IMR-90 (cell line): ENCODE measurements at regions not wholly inside any gene's neighbourhood (a gene's known extent, or its start where the extent isn't known, plus 50 kb on each side); places are given as distances from the start of the nearest gene placed in this dataset.

Experiments used
- ATAC-seq: fragments of 200-7000 bp; cut with Tn5 transposase; 2 replicates; pipeline ENCODE4 v1.9.1; 2020; ENCODE audit warnings: low read depth, mild to moderate bottlenecking, moderate library complexity
- BruUV-seq: library from RNA; stranded (reverse); fragments of 400-500 nt; replicated peaks from 2 replicates; lab custom pipeline; 2021; lab: Mats Ljungman, UMichigan
- CTCF ChIA-PET: fragments of 300-600 bp; formaldehyde crosslinking; extraction: SDS; loops from one replicate; lab custom pipeline; 2021; ENCODE audit warnings: antibody characterized with exemption; lab: Yijun Ruan, JAX
- POLR2A ChIA-PET: fragments of 300-600 bp; sonication (Branson Sonifier 250); formaldehyde crosslinking; loops from one replicate; lab custom pipeline; 2022; ENCODE audit warnings: antibody characterized with exemption; ENCODE audit not compliant: unreplicated experiment; lab: Charles Lee
- DNase-seq: peaks from one replicate; pipeline ENCODE4 v3.0.0; 2013
- H2AFZ ChIP-seq: replicated peaks from 2 replicates; pipeline ENCODE3; 2013; ENCODE audit warnings: low read length, mild to moderate bottlenecking; ENCODE audit not compliant: poor library complexity
- H2AK5ac ChIP-seq: 2 replicates; pipeline ENCODE4 v1.6.1; 2013; ENCODE audit warnings: low read depth, low read length, inconsistent platforms
- H2AK9ac ChIP-seq: replicated peaks from 2 replicates; pipeline ENCODE3; 2013; ENCODE audit warnings: mild to moderate bottlenecking, low read depth, low read length, moderate library complexity; ENCODE audit not compliant: poor library complexity
- H2BK120ac ChIP-seq: 2 replicates; pipeline ENCODE4 v1.6.1; 2013; ENCODE audit warnings: low read depth, low read length, inconsistent platforms
- H2BK15ac ChIP-seq: 3 replicates; pipeline ENCODE4 v1.6.1; 2013; ENCODE audit warnings: low read depth, low read length, inconsistent platforms
- H2BK20ac ChIP-seq: 2 replicates; pipeline ENCODE4 v1.6.1; 2013; ENCODE audit warnings: low read depth, mild to moderate bottlenecking, inconsistent platforms, low read length, moderate library complexity
- H2BK5ac ChIP-seq: 2 replicates; pipeline ENCODE4 v1.6.1; 2013; ENCODE audit warnings: mild to moderate bottlenecking, low read depth, low read length, inconsistent platforms; ENCODE audit not compliant: poor library complexity, severe bottlenecking
- H3K14ac ChIP-seq: replicated peaks from 2 replicates; pipeline ENCODE4 v1.6.1; 2013; ENCODE audit warnings: low read depth, low read length, inconsistent platforms
- H3K18ac ChIP-seq: 2 replicates; pipeline ENCODE4 v1.6.1; 2013; ENCODE audit warnings: low read depth, low read length, control low read depth
- H3K23ac ChIP-seq: 2 replicates; pipeline ENCODE4 v1.6.1; 2013; ENCODE audit warnings: low read depth, low read length, inconsistent platforms
- H3K27ac ChIP-seq: 2 replicates; pipeline ENCODE4 v1.5.1; 2013; ENCODE audit warnings: mild to moderate bottlenecking, control low read depth, low read length; ENCODE audit not compliant: insufficient read depth
- H3K27me3 ChIP-seq: 2 replicates; pipeline ENCODE4 v1.6.1; 2013; ENCODE audit warnings: low read length; ENCODE audit not compliant: control insufficient read depth, insufficient read depth
- H3K36me3 ChIP-seq: 2 replicates; pipeline ENCODE4 v1.6.1; 2013; ENCODE audit warnings: low read length, mixed read lengths; ENCODE audit not compliant: control insufficient read depth, insufficient read depth
- H3K4ac ChIP-seq: 2 replicates; pipeline ENCODE4 v1.6.1; 2013; ENCODE audit warnings: low read depth, low read length, inconsistent platforms
- H3K4me1 ChIP-seq: 2 replicates; pipeline ENCODE4 v1.6.1; 2013; ENCODE audit warnings: low read length, mixed read lengths; ENCODE audit not compliant: control insufficient read depth, insufficient read depth
- H3K4me2 ChIP-seq: 2 replicates; pipeline ENCODE4 v1.6.1; 2013; ENCODE audit warnings: low read depth, mild to moderate bottlenecking, control low read depth, low read length, moderate library complexity
- H3K4me3 ChIP-seq: 2 replicates; pipeline ENCODE4 v1.5.1; 2013; ENCODE audit warnings: low read depth, mild to moderate bottlenecking, control low read depth, low read length, moderate library complexity; ENCODE audit not compliant: insufficient read depth
- H3K56ac ChIP-seq: 2 replicates; pipeline ENCODE4 v1.6.1; 2013; ENCODE audit warnings: low read length, inconsistent platforms; ENCODE audit not compliant: insufficient read depth; ENCODE audit errors: extremely low read depth
- H3K79me1 ChIP-seq, 2 experiments: 2 replicates each; pipeline ENCODE4 v1.6.1; 2013; ENCODE audit warnings: low read length in 2 of 2, inconsistent platforms in 1 of 2, low read depth in 1 of 2
- H3K9ac ChIP-seq: 2 replicates; pipeline ENCODE4 v1.6.1; 2013; ENCODE audit warnings: low read depth, low read length, control low read depth
- H3K9me1 ChIP-seq: 2 replicates; pipeline ENCODE4 v1.6.1; 2013; ENCODE audit warnings: low read length, inconsistent platforms; ENCODE audit not compliant: insufficient read depth
- H3K9me3 ChIP-seq: 2 replicates; pipeline ENCODE4 v1.6.1; 2013; ENCODE audit warnings: low read length; ENCODE audit not compliant: control insufficient read depth, insufficient read depth
- H4K20me1 ChIP-seq: 2 replicates; pipeline ENCODE4 v1.6.1; 2013; ENCODE audit warnings: low read length, inconsistent platforms; ENCODE audit not compliant: insufficient read depth
- H4K5ac ChIP-seq: 2 replicates; pipeline ENCODE4 v1.6.1; 2013; ENCODE audit warnings: mild to moderate bottlenecking, low read depth, low read length, control low read depth
- H4K8ac ChIP-seq, 2 experiments: 2 replicates each; pipeline ENCODE4 v1.6.1; 2013; ENCODE audit warnings: low read depth in 2 of 2, low read length in 2 of 2, control low read depth in 1 of 2, inconsistent platforms in 1 of 2
- H4K91ac ChIP-seq: 2 replicates; pipeline ENCODE4 v1.6.1; 2013; ENCODE audit warnings: low read depth, low read length, inconsistent platforms; ENCODE audit not compliant: insufficient read depth
- BHLHE40 ChIP-seq: fragments of 150-350 bp; IDR thresholded peaks from 2 replicates; pipeline ENCODE4 v1.6.1; 2016; ENCODE audit warnings: mild to moderate bottlenecking, low read depth, low read length
- CHD1 ChIP-seq: IDR thresholded peaks from 2 replicates; pipeline ENCODE4 v1.6.1; 2012; ENCODE audit warnings: low read depth, low read length, improper control_type of control experiment
- MAFK ChIP-seq: IDR thresholded peaks from 2 replicates; pipeline ENCODE4 v1.6.1; 2012; ENCODE audit warnings: low read depth, low read length, improper control_type of control experiment
- MAZ ChIP-seq: IDR thresholded peaks from 2 replicates; pipeline ENCODE4 v1.6.1; 2012; ENCODE audit warnings: low read depth, mild to moderate bottlenecking, low read length, improper control_type of control experiment, moderate library complexity, borderline replicate concordance
- MXI1 ChIP-seq: IDR thresholded peaks from 2 replicates; pipeline ENCODE4 v1.6.1; 2012; ENCODE audit warnings: low read depth, mild to moderate bottlenecking, low read length, moderate library complexity, borderline replicate concordance
- POLR2A ChIP-seq: IDR thresholded peaks from 2 replicates; pipeline ENCODE4 v1.6.1; 2012; ENCODE audit warnings: mild to moderate bottlenecking, low read depth, low read length
- RCOR1 ChIP-seq: IDR thresholded peaks from 2 replicates; pipeline ENCODE4 v1.6.1; 2012; ENCODE audit warnings: mild to moderate bottlenecking, low read length, improper control_type of control experiment; ENCODE audit not compliant: insufficient replicate concordance
- RFX5 ChIP-seq: IDR thresholded peaks from 2 replicates; pipeline ENCODE4 v1.8.0; 2012; ENCODE audit warnings: low read depth, mild to moderate bottlenecking, low read length, moderate library complexity
- WGBS, 2 experiments: methylation state at CpG; one replicate each; pipeline versions ENCODE4 v1.1.5 to v1.1.7; 2013; ENCODE audit warnings: missing lambda C conversion rate in 2 of 2; ENCODE audit not compliant: insufficient read length in 1 of 2; ENCODE audit errors: extremely low coverage in 2 of 2; 5-methylcytosine and 5-hydroxymethylcytosine counted together
- dilution Hi-C: fragments of 300-500 bp; cut with HindIII; formaldehyde crosslinking; loops from one replicate; pipeline ENCODE4 v1.14.3; 2018; ENCODE audit warnings: low sequenced_read_pairs; ENCODE audit not compliant: unreplicated experiment
- in situ Hi-C: fragments of 300-500 bp; cut with MboI; formaldehyde crosslinking; loops from 3 replicates; pipeline ENCODE4 v1.14.3; 2019; ENCODE audit warnings: low sequenced_read_pairs, inconsistent platforms, mixed read lengths
- intact Hi-C: fragments of 100-400 bp; cut with micrococcal nuclease; formaldehyde crosslinking; loops from 2 replicates; pipeline ENCODE4 v1.10.0; 2022
- TF ChIP-seq, protein P1 (sequence below): conservative IDR thresholded peaks from 2 replicates; pipeline ENCODE4 v1.5.1; 2012; ENCODE audit warnings: mild to moderate bottlenecking, low read depth, low read length, improper control_type of control experiment
- TF ChIP-seq, protein P2 (sequence below): fragments of 150-350 bp; IDR thresholded peaks from 2 replicates; pipeline ENCODE4 v1.6.1; 2017; ENCODE audit warnings: mild to moderate bottlenecking, antibody characterized with exemption, low read length, low read depth
- TF ChIP-seq, protein P3 (sequence below): fragments of 150-350 bp; IDR thresholded peaks from 2 replicates; pipeline ENCODE4 v1.6.1; 2016; ENCODE audit warnings: low read depth, mild to moderate bottlenecking, low read length, moderate library complexity, borderline replicate concordance

DNA sequence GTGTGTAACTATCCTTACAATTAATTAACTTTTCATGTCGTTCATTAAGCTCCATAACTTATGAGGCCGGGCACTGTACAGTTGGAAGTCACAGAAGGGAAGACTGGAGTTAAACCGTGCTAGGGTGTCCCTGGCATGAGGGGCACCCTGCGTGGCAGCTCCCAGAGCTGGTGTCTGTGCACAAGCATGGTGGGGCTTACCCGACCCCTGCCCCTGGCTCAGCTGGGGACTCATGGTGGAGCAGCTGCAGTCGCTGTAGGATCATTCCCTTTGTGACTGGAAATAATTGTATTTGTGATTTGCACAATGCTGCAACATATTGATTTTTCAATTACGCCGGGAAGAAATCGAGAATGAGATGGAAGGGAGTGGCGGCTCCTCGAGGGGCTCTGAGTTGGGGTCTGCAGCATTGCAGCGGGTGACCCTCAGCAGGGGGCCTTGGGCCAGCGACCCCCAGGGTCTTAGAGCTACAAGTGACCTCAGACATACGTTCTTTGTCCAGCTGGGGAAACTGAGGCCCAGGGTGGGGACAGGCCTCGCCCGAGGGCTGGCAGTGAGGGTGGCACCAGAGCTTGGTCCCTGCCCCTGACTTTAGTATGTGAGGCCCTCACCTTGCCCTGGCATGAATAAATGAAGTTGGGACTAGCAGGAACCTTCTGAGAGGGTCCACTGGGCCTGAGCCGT is 125.4 kb downstream of the KIF26A start (continued):
- TF ChIP-seq MXI1 (no peak), BHLHE40 (no peak), RFX5 (no peak), MAFK (no peak), POLR2A (no peak), RCOR1 (no peak)

DNA sequence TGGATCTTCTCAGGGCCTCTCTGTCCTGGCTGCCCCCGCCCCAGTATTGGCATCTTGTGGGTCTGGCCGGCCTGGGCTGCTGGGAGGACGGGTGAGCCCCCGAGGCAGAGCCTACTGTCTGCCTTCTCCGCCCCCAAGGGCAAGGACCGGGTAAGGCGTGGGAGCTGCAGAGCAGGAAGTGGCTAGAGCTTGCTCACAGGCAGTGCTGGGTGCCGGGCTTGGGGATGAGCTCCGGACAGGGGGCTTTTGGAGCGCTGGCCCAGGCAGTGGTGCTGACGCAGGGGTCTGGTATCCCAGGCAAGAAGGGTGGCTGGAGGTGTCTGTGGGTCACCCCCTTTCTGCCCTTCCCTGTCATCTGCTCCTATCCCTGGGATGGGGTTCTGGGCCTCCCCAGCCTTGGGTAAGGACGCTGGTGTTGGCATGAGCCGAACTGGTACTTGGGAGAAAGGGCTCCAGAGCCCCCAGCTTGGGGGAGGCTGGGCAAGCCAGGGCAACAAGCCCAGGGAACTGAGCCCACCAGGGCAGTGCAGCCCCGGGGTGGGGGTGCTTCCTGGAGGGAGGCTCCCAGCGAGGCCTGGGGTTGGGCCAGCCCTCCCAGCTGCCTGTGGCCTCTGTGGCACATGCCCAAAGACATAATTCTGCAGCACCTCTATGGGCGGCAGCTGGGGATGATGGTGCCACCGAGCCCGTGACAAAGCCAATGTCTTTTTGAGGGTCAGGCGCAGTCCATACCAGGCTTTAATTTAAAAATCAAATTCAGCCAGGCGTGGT is 126.3 kb downstream of the KIF26A start:
- no peaks in the 10 kb centered on the region for H3K9me1 ChIP-seq
- H3K4ac ChIP-seq = no peak overlapping the region
- no peak overlapping the region for H3K23ac ChIP-seq
- ChIA-PET POLR2A (no interaction called here), CTCF (no interaction called here)
- no peak overlapping the region for H3K27ac ChIP-seq
- no peaks in the 10 kb centered on the region for H3K4me1 ChIP-seq
- no peak overlapping the region for H2BK15ac ChIP-seq
- no peak overlapping the region for H3K56ac ChIP-seq
- peaks cover 43% of the 10 kb centered on the region for H3K9me3 ChIP-seq
- ATAC-seq (no peak), DNase-seq (no peak)
- H2BK120ac ChIP-seq = no peak overlapping the region
- H3K14ac ChIP-seq = no peak overlapping the region
- H4K5ac ChIP-seq = no peak overlapping the region
- no peak overlapping the region for H2AK5ac ChIP-seq
- H3K18ac ChIP-seq = no peak overlapping the region
- H3K79me1 ChIP-seq = no peaks in the 10 kb centered on the region
- H4K20me1 ChIP-seq = no peaks in the 10 kb centered on the region
- BruUV-seq = no TSS peak
- H3K9ac ChIP-seq = no peak overlapping the region
- H2BK5ac ChIP-seq = no peak overlapping the region
- H4K91ac ChIP-seq = no peak overlapping the region
- WGBS, 2 experiments = 60% methylated on average over 11 of the region's 20 CpGs; no CpG with 5 or more reads in 1 of the 2 experiments
- H3K27me3 ChIP-seq = no peaks in the 10 kb centered on the region
- H3K36me3 ChIP-seq = no peaks in the 10 kb centered on the region
- no peak overlapping the region for H4K8ac ChIP-seq
- no peak overlapping the region for H2AK9ac ChIP-seq
- H3K4me3 ChIP-seq = no peak overlapping the region
- H2AFZ ChIP-seq = no peak overlapping the region
- in situ Hi-C loops (no loop called here), dilution Hi-C loops (no loop called here), intact Hi-C loops (no loop called here)
- H2BK20ac ChIP-seq = no peak overlapping the region
- H3K4me2 ChIP-seq = no peak overlapping the region
- TF ChIP-seq RCOR1 (no peak), CHD1 (no peak), BHLHE40 (no peak), MAFK (no peak), MAZ (no peak)
- TF ChIP-seq, protein P1, sequence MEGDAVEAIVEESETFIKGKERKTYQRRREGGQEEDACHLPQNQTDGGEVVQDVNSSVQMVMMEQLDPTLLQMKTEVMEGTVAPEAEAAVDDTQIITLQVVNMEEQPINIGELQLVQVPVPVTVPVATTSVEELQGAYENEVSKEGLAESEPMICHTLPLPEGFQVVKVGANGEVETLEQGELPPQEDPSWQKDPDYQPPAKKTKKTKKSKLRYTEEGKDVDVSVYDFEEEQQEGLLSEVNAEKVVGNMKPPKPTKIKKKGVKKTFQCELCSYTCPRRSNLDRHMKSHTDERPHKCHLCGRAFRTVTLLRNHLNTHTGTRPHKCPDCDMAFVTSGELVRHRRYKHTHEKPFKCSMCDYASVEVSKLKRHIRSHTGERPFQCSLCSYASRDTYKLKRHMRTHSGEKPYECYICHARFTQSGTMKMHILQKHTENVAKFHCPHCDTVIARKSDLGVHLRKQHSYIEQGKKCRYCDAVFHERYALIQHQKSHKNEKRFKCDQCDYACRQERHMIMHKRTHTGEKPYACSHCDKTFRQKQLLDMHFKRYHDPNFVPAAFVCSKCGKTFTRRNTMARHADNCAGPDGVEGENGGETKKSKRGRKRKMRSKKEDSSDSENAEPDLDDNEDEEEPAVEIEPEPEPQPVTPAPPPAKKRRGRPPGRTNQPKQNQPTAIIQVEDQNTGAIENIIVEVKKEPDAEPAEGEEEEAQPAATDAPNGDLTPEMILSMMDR = no peak
- TF ChIP-seq, protein P2, sequence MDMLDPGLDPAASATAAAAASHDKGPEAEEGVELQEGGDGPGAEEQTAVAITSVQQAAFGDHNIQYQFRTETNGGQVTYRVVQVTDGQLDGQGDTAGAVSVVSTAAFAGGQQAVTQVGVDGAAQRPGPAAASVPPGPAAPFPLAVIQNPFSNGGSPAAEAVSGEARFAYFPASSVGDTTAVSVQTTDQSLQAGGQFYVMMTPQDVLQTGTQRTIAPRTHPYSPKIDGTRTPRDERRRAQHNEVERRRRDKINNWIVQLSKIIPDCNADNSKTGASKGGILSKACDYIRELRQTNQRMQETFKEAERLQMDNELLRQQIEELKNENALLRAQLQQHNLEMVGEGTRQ = no peak
- TF ChIP-seq, protein P3, sequence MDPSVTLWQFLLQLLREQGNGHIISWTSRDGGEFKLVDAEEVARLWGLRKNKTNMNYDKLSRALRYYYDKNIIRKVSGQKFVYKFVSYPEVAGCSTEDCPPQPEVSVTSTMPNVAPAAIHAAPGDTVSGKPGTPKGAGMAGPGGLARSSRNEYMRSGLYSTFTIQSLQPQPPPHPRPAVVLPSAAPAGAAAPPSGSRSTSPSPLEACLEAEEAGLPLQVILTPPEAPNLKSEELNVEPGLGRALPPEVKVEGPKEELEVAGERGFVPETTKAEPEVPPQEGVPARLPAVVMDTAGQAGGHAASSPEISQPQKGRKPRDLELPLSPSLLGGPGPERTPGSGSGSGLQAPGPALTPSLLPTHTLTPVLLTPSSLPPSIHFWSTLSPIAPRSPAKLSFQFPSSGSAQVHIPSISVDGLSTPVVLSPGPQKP = no peak
